Epidermal melanocyte (primary cell): ENCODE measurements at regions not wholly inside any gene's neighbourhood (a gene's known extent, or its start where the extent isn't known, plus 50 kb on each side); places are given as distances from the start of the nearest gene placed in this dataset.

Experiments
- DNase-seq: peaks from one replicate; pipeline ENCODE4 v3.0.0; 2011; ENCODE audit warnings: low spot score; ENCODE audit not compliant: insufficient read length

DNA sequence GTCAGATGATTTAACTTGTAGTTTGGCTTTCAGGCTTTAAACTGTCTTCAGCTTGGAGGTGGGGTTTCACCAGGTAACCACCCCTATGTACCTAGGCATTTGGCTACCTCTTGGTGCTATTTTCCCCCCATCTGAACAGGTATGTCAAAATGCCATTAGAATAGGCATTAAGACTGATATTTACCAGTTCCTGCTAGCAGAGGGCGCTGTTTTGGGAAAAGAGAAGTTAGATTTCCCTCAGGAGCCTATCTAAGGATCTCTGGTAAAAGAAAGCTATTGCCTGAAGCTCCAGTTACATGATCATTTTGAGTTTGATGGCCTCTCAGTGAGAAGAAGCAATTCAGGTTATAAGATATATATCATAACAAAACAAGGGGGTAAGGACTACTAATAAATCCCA is 879.1 kb downstream of the SH3BGRL start:
- DNase-seq = no peak

- peak; percentile 17 for DNase-seq
Measured at GRCh38 chrX:82087699-82088098, 885.8 kb downstream of the SH3BGRL start.

GRCh38 chrX:82092307-82092706 is 890.4 kb downstream of the SH3BGRL start:
- no peak for DNase-seq

DNA sequence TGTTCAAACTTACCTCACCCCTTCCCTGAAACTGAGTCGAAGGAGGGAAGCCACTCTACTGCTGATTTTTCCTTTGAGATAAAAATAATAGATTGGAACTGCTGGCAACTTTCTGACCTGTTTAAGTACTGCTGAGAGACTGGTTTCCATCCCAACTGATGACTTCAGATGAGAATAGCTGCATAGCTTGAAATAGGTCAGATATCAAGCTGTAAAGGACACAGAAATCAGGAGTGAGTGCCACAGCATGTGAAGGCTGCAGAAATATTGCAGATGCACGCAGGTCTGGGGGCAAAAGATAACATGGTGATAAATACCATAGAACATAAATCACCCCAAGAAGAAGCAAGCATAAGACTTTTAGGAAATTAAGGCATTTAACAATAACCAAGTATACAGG is 923.2 kb downstream of the SH3BGRL start:
- DNase-seq = no peak

- no peak for DNase-seq
Measured at GRCh38 chrX:82127228-82128123, 925.6 kb downstream of the SH3BGRL start.

GRCh38 chrX:82134378-82134777 is 932.5 kb downstream of the SH3BGRL start:
- no peak for DNase-seq

DNA sequence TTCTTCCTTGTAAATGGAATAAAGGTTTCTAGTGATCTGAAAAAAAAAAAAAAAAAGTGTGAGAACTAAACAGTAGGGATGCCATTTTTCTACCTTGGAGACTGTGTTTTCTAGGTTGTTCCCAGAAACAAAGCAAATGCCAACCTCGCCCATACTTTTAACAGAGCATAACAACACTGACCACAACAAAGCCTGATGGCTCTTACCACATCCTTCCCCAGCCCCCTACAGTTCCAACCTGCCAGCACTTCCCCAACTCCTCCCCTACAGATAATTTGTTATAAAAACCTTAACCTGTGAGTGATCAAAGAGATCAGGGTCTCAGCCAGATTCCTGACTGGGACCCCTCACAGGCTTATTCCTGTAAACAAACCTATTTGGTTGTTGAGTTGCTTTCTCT is 940.0 kb downstream of the SH3BGRL start:
- DNase-seq = no peak

- no peak for DNase-seq
Measured at GRCh38 chrX:82161195-82161594, 959.3 kb downstream of the SH3BGRL start.

- DNase-seq = peak; percentile 17
Measured at GRCh38 chrX:82163701-82164100, 961.8 kb downstream of the SH3BGRL start.

DNA sequence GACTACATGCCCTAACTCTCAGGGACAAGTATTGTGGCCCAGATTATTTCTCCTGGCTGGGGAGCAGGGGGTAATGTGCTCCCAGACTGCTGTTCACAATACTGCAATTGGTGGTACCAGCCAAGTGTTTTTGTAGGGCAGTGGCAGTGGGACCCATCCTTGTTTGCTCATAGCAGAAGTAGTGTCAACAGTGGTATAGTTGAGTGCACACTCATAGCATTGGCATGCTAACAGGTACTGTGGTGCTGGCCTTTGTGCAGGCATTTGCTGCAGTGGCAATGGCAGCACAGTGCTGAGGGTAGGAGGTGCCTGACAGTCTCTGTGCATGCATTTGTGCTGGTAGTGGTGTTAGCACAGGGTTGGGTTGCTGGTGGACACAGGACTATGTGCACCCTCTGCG is 995.0 kb downstream of the SH3BGRL start:
- DNase-seq = no peak

GRCh38 chrX:82208975-82209374 is 1007.1 kb downstream of the SH3BGRL start:
- DNase-seq = no peak

DNA sequence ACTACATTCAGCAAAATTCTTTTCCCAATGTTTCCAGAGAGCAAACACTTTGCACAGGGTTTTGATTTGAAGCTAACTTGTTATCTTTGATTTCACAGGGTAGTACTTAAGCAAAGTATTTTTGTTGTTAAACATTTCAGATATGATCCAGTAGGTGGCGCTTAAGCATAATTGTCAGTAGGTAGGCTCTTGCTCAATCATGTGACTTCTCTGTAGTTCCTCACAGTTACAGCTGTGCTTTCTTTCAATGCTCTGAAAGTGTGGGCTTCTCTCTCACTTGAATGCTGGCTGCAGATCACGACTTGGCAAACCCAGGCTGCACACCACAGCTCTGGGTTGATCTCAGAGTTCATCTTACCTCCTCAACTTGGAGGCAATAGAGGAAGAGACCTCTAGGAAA is 1016.5 kb downstream of the SH3BGRL start:
- no peak for DNase-seq

GRCh38 chrX:82219129-82219528 is 1017.2 kb downstream of the SH3BGRL start:
- no peak for DNase-seq

DNA sequence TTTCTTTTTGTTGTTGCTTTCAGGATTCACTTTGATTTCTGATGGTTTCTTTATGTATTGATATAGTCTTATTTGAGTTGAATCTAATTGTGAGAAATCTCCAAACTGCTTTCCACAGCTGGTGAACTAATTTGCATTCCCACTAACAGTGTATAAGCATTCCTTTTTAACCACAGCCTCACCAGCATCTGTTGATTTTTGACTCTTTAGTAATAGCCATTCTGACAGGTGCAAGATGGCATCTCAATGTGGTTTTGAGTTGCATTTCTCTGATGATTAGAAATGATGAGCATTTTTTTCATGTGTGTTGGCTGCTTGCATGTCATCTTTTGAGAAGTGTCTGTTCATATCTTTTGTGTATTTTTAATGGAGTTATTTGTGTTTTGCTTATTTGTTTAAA is 1023.1 kb downstream of the SH3BGRL start:
- no peak for DNase-seq

DNA sequence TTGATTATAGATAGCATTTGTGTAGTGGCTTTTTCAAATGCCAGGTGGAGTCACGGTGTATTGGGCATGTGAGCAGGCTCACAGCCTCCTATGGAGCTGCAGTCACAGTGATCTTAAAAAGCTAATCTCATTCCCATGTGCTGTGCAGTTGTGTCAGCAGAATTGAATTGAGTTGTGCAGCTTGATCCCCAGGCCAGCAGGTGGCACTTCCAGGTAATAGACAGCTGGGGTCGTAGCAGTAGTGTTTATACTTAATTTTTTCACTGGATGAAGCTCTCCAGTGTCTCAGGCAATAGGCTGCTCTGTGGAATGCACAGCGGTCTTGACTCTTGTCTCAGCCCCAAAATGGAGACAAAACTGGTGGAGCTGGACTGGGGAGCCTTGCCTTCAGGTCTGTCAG is 1028.1 kb downstream of the SH3BGRL start:
- no peak for DNase-seq

DNA sequence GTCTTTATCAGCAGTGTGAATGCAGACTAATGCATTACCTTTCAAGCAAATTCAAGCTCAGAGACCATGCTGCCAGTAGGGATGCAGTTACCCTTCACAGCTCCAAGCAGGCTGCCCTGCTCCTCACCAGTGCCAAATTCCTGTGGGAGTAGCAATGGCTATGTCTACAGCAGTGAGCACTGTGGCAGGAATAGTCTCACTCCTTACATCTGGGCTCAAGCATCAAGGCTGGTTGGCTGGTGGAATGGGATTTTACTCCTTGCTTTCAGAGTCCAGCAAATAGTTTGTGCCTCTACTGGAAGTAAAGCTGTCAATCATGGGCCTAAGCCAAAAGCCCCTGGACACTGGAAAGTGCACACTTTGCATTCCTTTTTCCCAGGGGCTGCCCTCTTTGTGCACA is 1030.8 kb downstream of the SH3BGRL start:
- DNase-seq = no peak

DNA sequence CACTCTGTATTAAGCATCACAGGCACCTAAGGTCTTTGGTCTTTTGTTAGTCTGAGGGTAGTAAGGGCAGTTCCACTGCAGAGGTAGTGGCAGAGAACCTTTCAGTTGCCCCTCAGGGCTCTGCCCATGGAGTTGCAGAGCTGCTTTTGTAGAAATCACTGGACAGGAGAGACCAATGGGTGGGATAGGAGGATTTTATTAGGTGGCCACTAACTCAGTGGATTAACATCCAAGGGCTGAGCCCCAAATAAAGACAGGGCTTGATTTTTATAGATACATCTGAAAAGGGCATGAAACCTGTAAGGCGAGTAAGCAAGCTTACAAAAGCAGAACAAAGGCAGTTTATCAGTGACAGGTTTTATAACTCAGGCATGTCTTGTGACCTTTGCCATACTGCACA is 1035.4 kb downstream of the SH3BGRL start:
- no peak for DNase-seq
